H1 (cell line): ENCODE measurements at regions not wholly inside any gene's neighbourhood (a gene's known extent, or its start where the extent isn't known, plus 50 kb on each side); places are given as distances from the start of the nearest gene placed in this dataset.

Experiments used
- CTCF ChIA-PET: fragments of 300-600 bp; sonication (Branson Sonifier 250); formaldehyde crosslinking; loops from one replicate; lab custom pipeline; 2021; ENCODE audit not compliant: partially characterized antibody; lab: Charles Lee
- POLR2A ChIA-PET: fragments of 300-600 bp; sonication (Branson Sonifier 250); formaldehyde crosslinking; loops from one replicate; lab custom pipeline; 2021; ENCODE audit warnings: inconsistent platforms; ENCODE audit not compliant: partially characterized antibody; lab: Charles Lee
- DNase-seq, 2 experiments: peaks; one replicate each; pipeline versions ENCODE4 v3.0.0 to v3.0.0-alpha.2; 2010 to 2022; ENCODE audit warnings: low spot score in 2 of 2, low read depth in 1 of 2, mixed read lengths in 1 of 2
- FAIRE-seq: peaks from 2 replicates; lab custom pipeline; 2011; peaks lifted over from hg19 to GRCh38; lab: Jason Lieb, UNC
- H2AFZ ChIP-seq: 2 replicates; pipeline ENCODE4 v1.8.1; 2012; ENCODE audit warnings: low read length, inconsistent platforms
- H2AK5ac ChIP-seq: 2 replicates; pipeline ENCODE4 v1.6.1; 2013; ENCODE audit warnings: low read depth, low read length
- H2BK120ac ChIP-seq: replicated peaks from 2 replicates; pipeline ENCODE3; 2013; ENCODE audit warnings: low read depth, low read length, inconsistent platforms
- H2BK12ac ChIP-seq: 2 replicates; pipeline ENCODE4 v1.6.1; 2013; ENCODE audit warnings: low read depth, low read length
- H2BK15ac ChIP-seq: 2 replicates; pipeline ENCODE4 v1.6.1; 2013; ENCODE audit warnings: low read length
- H2BK20ac ChIP-seq: 2 replicates; pipeline ENCODE4 v1.6.1; 2013; ENCODE audit warnings: low read length
- H2BK5ac ChIP-seq: 2 replicates; pipeline ENCODE4 v1.6.1; 2013; ENCODE audit warnings: low read depth, low read length
- H3K14ac ChIP-seq: 2 replicates; pipeline ENCODE4 v1.6.1; 2013; ENCODE audit warnings: inconsistent platforms; ENCODE audit not compliant: insufficient read length
- H3K18ac ChIP-seq: 2 replicates; pipeline ENCODE4 v1.6.1; 2013; ENCODE audit warnings: low read length; ENCODE audit errors: extremely low read depth
- H3K23ac ChIP-seq: 2 replicates; pipeline ENCODE4 v1.6.1; 2013; ENCODE audit warnings: inconsistent platforms; ENCODE audit not compliant: insufficient read length
- H3K23me2 ChIP-seq: 2 replicates; pipeline ENCODE4 v1.6.1; 2013; ENCODE audit warnings: low read depth, low read length
- H3K27ac ChIP-seq: 2 replicates; pipeline ENCODE4 v1.6.1; 2011; ENCODE audit warnings: low read depth, low read length, inconsistent platforms
- H3K27me3 ChIP-seq, 4 experiments: replicated peaks in 1 of 4; 1 replicate in 1 of 4; 2 replicates in 3 of 4; pipeline versions ENCODE4 v1.6.1 to v1.8.1; 2011 to 2013; ENCODE audit warnings: low read length in 3 of 4, mild to moderate bottlenecking in 3 of 4, inconsistent platforms in 2 of 4, mixed read lengths in 2 of 4, moderate library complexity in 1 of 4; ENCODE audit not compliant: control insufficient read depth in 3 of 4, insufficient read depth in 3 of 4; ENCODE audit errors: extremely low read depth in 1 of 4
- H3K36me3 ChIP-seq, 4 experiments: 2 replicates each; pipeline versions ENCODE4 v1.6.1 to v1.8.1; 2011 to 2013; ENCODE audit warnings: mild to moderate bottlenecking in 4 of 4, low read length in 3 of 4, moderate library complexity in 2 of 4, control low read depth in 1 of 4, inconsistent platforms in 1 of 4; ENCODE audit not compliant: insufficient read depth in 4 of 4, control insufficient read depth in 2 of 4
- H3K4ac ChIP-seq: replicated peaks from 2 replicates; pipeline ENCODE3; 2013; ENCODE audit warnings: low read length, low read depth, mixed read lengths, inconsistent platforms; ENCODE audit not compliant: insufficient read length
- H3K4me1 ChIP-seq, 4 experiments: replicated peaks in 1 of 4; 1 replicate in 1 of 4; 2 replicates in 3 of 4; pipeline versions ENCODE4 v1.6.1 to v1.8.1; 2011 to 2013; ENCODE audit warnings: low read length in 3 of 4, inconsistent platforms in 2 of 4, mixed read lengths in 1 of 4; ENCODE audit not compliant: insufficient read depth in 4 of 4, control insufficient read depth in 3 of 4
- H3K4me2 ChIP-seq, 2 experiments: 2 replicates each; pipeline versions ENCODE4 v1.6.1 to v1.8.1; 2011 to 2013; ENCODE audit warnings: low read depth in 2 of 2, low read length in 2 of 2, control low read depth in 1 of 2, inconsistent platforms in 1 of 2, mild to moderate bottlenecking in 1 of 2; ENCODE audit not compliant: insufficient read depth in 1 of 2
- H3K4me3 ChIP-seq, 4 experiments: fragments of 200-600, 300-600 bp in 1 of 4; sonication (generic), shearing (Covaris generic), sonication (Bioruptor Twin) in 1 of 4; 2 replicates each; pipeline versions ENCODE4 v1.5.1 to v1.8.1; 2011 to 2016; ENCODE audit warnings: low read length in 4 of 4, low read depth in 3 of 4, control low read depth in 2 of 4, inconsistent platforms in 2 of 4, mild to moderate bottlenecking in 2 of 4, mixed read lengths in 1 of 4, moderate library complexity in 1 of 4; ENCODE audit not compliant: insufficient read depth in 2 of 4; ENCODE audit errors: extremely low read depth in 1 of 4
- H3K56ac ChIP-seq: replicated peaks from 2 replicates; pipeline ENCODE3; 2013; ENCODE audit warnings: low read depth, mild to moderate bottlenecking, mixed read lengths, low read length, inconsistent platforms; ENCODE audit not compliant: insufficient read length
- H3K79me1 ChIP-seq: 2 replicates; pipeline ENCODE4 v1.6.1; 2013; ENCODE audit warnings: low read depth, low read length, control low read depth
- H3K79me2 ChIP-seq, 2 experiments: 2 replicates each; pipeline versions ENCODE4 v1.6.1 to v1.8.1; 2012 to 2013; ENCODE audit warnings: low read length in 2 of 2, mild to moderate bottlenecking in 2 of 2, inconsistent platforms in 1 of 2; ENCODE audit not compliant: insufficient read depth in 2 of 2, control insufficient read depth in 1 of 2
- H3K9ac ChIP-seq, 4 experiments: replicated peaks in 1 of 4; 1 replicate in 1 of 4; 2 replicates in 3 of 4; pipeline versions ENCODE4 v1.6.1 to v1.8.1; 2011 to 2013; ENCODE audit warnings: low read depth in 3 of 4, low read length in 3 of 4, control low read depth in 2 of 4, mild to moderate bottlenecking in 2 of 4, moderate library complexity in 2 of 4, inconsistent platforms in 1 of 4; ENCODE audit errors: extremely low read depth in 1 of 4
- H3K9me3 ChIP-seq, 2 experiments: 2 replicates each; pipeline versions ENCODE4 v1.6.1 to v1.8.1; 2012 to 2013; ENCODE audit warnings: mild to moderate bottlenecking in 2 of 2, moderate library complexity in 2 of 2, control low read depth in 1 of 2, inconsistent platforms in 1 of 2, low read depth in 1 of 2, low read length in 1 of 2, mixed read lengths in 1 of 2; ENCODE audit not compliant: insufficient read depth in 2 of 2
- H4K20me1 ChIP-seq, 2 experiments: replicated peaks in 1 of 2; 2 replicates each; pipeline versions ENCODE3 to v1.8.1; 2011 to 2013; ENCODE audit warnings: inconsistent platforms in 2 of 2, low read length in 2 of 2, mild to moderate bottlenecking in 1 of 2; ENCODE audit not compliant: insufficient read depth in 2 of 2, control insufficient read depth in 1 of 2
- H4K5ac ChIP-seq: 2 replicates; pipeline ENCODE4 v1.6.1; 2013; ENCODE audit warnings: low read length, low read depth, mixed read lengths, inconsistent platforms; ENCODE audit not compliant: insufficient read length
- H4K8ac ChIP-seq: 2 replicates; pipeline ENCODE4 v1.8.0; 2013; ENCODE audit warnings: mild to moderate bottlenecking, moderate library complexity, low read length, inconsistent platforms; ENCODE audit not compliant: insufficient read depth; ENCODE audit errors: extremely low read depth
- H4K91ac ChIP-seq: replicated peaks from 2 replicates; pipeline ENCODE3; 2013; ENCODE audit warnings: low read length, mixed read lengths, inconsistent platforms; ENCODE audit not compliant: insufficient read length
- BACH1 ChIP-seq: IDR thresholded peaks from 2 replicates; pipeline ENCODE4 v1.6.1; 2012; ENCODE audit warnings: low read length, improper control_type of control experiment
- BCL11A ChIP-seq, 2 experiments: IDR thresholded peaks; one replicate each; pipeline ENCODE4 v1.6.1; 2011; ENCODE audit warnings: low read depth in 2 of 2, low read length in 2 of 2, mild to moderate bottlenecking in 2 of 2
- BRCA1 ChIP-seq: IDR thresholded peaks from 2 replicates; pipeline ENCODE4 v1.6.1; 2012; ENCODE audit warnings: low read depth, low read length, improper control_type of control experiment
- CEBPB ChIP-seq: IDR thresholded peaks from 2 replicates; pipeline ENCODE4 v1.6.1; 2012; ENCODE audit warnings: low read depth, low read length
- CHD1 ChIP-seq: IDR thresholded peaks from 2 replicates; pipeline ENCODE4 v1.6.1; 2012; ENCODE audit warnings: low read depth, low read length, improper control_type of control experiment
- CREB1 ChIP-seq: IDR thresholded peaks from 2 replicates; pipeline ENCODE4 v1.6.1; 2012; ENCODE audit warnings: inconsistent platforms
- GTF2F1 ChIP-seq: IDR thresholded peaks from 2 replicates; pipeline ENCODE4 v1.6.1; 2012; ENCODE audit warnings: low read depth, low read length, improper control_type of control experiment, borderline replicate concordance
- HDAC6 ChIP-seq: IDR thresholded peaks from one replicate; pipeline ENCODE4 v1.7.1; 2012; ENCODE audit warnings: low read depth, mild to moderate bottlenecking, inconsistent platforms, low read length, moderate library complexity
- JUND ChIP-seq: IDR thresholded peaks from 2 replicates; pipeline ENCODE4 v1.6.1; 2011; ENCODE audit warnings: mild to moderate bottlenecking, improper control_type of control experiment, low read length
- RBBP5 ChIP-seq: IDR thresholded peaks from 2 replicates; pipeline ENCODE4 v1.7.1; 2012; ENCODE audit warnings: low read depth, mild to moderate bottlenecking, inconsistent platforms, low read length, moderate library complexity, borderline replicate concordance
- RXRA ChIP-seq: IDR thresholded peaks from 2 replicates; pipeline ENCODE4 v1.6.1; 2011; ENCODE audit warnings: low read depth, mild to moderate bottlenecking, low read length, moderate library complexity; ENCODE audit not compliant: insufficient read depth
- TBP ChIP-seq: IDR thresholded peaks from 2 replicates; pipeline ENCODE4 v1.6.1; 2011; ENCODE audit warnings: low read depth, low read length, improper control_type of control experiment
- TCF12 ChIP-seq: IDR thresholded peaks from 2 replicates; pipeline ENCODE4 v1.6.1; 2011; ENCODE audit warnings: low read depth, mild to moderate bottlenecking, low read length
- TEAD4 ChIP-seq: IDR thresholded peaks from 2 replicates; pipeline ENCODE4 v1.6.1; 2012; ENCODE audit warnings: low read depth, low read length, inconsistent platforms, mixed read lengths
- WGBS, 2 experiments: shearing (Covaris generic) in 1 of 2; methylation state at CpG; one replicate each; pipeline versions ENCODE4 v1.1.6 to v1.1.7; 2013 to 2015; ENCODE audit warnings: low lambda C conversion rate in 2 of 2, mixed read lengths in 2 of 2, inconsistent platforms in 1 of 2, low coverage in 1 of 2, missing lambda C conversion rate in 1 of 2; ENCODE audit not compliant: insufficient replicate concordance in 2 of 2, insufficient coverage in 1 of 2, insufficient read length in 1 of 2; ENCODE audit errors: extremely low coverage in 1 of 2, missing lambda C conversion rate in 1 of 2; 5-methylcytosine and 5-hydroxymethylcytosine counted together
- TF ChIP-seq, protein P1 (sequence below), 3 experiments: IDR thresholded peaks; 1 replicate in 2 of 3; 2 replicates in 1 of 3; pipeline versions ENCODE4 v1.5.1 to v1.6.1; 2011; ENCODE audit warnings: low read length in 3 of 3, mild to moderate bottlenecking in 3 of 3, inconsistent platforms in 2 of 3, low read depth in 1 of 3, moderate library complexity in 1 of 3; ENCODE audit not compliant: insufficient read depth in 1 of 3; ENCODE audit errors: control extremely low read depth in 1 of 3

DNA sequence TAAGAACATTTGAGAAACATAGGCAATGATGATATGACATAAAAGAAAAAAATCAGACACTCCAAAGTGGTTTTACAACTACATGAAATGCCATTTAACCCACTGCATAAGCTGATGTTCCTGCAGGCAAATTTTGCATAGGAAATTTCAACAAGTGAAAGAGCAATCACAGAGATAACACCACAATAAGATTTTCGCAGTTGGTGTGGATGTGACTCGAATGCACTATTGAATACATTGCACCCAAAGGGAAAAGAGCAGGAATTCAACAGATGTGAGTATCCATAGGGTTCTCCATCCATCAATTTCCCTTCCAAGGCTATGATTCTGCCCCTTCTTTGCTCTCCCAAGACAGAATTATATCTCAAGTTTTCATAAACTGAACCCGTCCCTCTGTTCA lies 456.1 kb downstream of the RAP2B start:
- Histone ChIP-seq H4K91ac (no peak overlapping the region), H2BK5ac (no peak overlapping the region), H3K56ac (no peak overlapping the region), H2BK20ac (no peak overlapping the region), H3K27me3 (no peaks in the 10 kb centered on the region), H3K27ac (no peak overlapping the region), H3K4me2 (no peak overlapping the region), H4K20me1 (no peaks in the 10 kb centered on the region), H3K79me1 (no peaks in the 10 kb centered on the region), H4K5ac (no peak overlapping the region), H2BK12ac (no peak overlapping the region), H3K4me3 (no peak overlapping the region), H3K79me2 (no peaks in the 10 kb centered on the region), H3K9ac (no peak overlapping the region), H3K4ac (no peak overlapping the region), H3K4me1 (no peaks in the 10 kb centered on the region), H3K9me3 (peaks cover 0 to 3% of the 10 kb centered on the region in 2 experiments; a peak in 2 of 4 replicates), H3K36me3 (no peaks in the 10 kb centered on the region; a peak in 1 of 8 replicates), H3K23me2 (no peaks in the 10 kb centered on the region), H2AFZ (no peak overlapping the region), H3K23ac (no peak overlapping the region), H2BK15ac (no peak overlapping the region), H4K8ac (no peak overlapping the region), H2BK120ac (no peak overlapping the region), H3K18ac (no peak overlapping the region), H3K14ac (no peak overlapping the region), H2AK5ac (no peak overlapping the region)
- whole genome bisulfite sequencing, 2 experiments: 87% methylated on average over 3 of the region's 3 CpGs; no CpG with 5 or more reads in 1 of the 2 experiments
- CTCF ChIA-PET: no interaction called here
- FAIRE-seq (no peak), DNase-seq (no peak)
- POLR2A ChIA-PET: no interaction called here
- no peak for TF ChIP-seq BRCA1
- no peak for TF ChIP-seq CEBPB
- TF ChIP-seq RBBP5: no peak
- TF ChIP-seq, protein P1, sequence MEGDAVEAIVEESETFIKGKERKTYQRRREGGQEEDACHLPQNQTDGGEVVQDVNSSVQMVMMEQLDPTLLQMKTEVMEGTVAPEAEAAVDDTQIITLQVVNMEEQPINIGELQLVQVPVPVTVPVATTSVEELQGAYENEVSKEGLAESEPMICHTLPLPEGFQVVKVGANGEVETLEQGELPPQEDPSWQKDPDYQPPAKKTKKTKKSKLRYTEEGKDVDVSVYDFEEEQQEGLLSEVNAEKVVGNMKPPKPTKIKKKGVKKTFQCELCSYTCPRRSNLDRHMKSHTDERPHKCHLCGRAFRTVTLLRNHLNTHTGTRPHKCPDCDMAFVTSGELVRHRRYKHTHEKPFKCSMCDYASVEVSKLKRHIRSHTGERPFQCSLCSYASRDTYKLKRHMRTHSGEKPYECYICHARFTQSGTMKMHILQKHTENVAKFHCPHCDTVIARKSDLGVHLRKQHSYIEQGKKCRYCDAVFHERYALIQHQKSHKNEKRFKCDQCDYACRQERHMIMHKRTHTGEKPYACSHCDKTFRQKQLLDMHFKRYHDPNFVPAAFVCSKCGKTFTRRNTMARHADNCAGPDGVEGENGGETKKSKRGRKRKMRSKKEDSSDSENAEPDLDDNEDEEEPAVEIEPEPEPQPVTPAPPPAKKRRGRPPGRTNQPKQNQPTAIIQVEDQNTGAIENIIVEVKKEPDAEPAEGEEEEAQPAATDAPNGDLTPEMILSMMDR (IDR thresholded peaks at IDR 0.05; ENCODE audit: control extremely low read depth in 1 of 3, insufficient read depth in 1 of 3, low read depth in 1 of 3, low read length in 3 of 3): no peak
- TF ChIP-seq CHD1: no peak
- TF ChIP-seq RXRA: no peak
- no peak for TF ChIP-seq JUND
- no peak for TF ChIP-seq TBP
- no peak for TF ChIP-seq HDAC6
- no peak for TF ChIP-seq BACH1
- no peak for TF ChIP-seq TEAD4
- TF ChIP-seq GTF2F1: no peak
- TF ChIP-seq BCL11A (IDR thresholded peaks at IDR 0.05; ENCODE audit: low read depth in 2 of 2, low read length in 2 of 2): no peak
- TF ChIP-seq CREB1: no peak
- TF ChIP-seq TCF12: no peak
